Brain microvascular endothelial cell (primary cell): ENCODE measurements at regions not wholly inside any gene's neighbourhood (a gene's known extent, or its start where the extent isn't known, plus 50 kb on each side); places are given as distances from the start of the nearest gene placed in this dataset.

Experiments used
- DNase-seq: peaks from one replicate; pipeline ENCODE4 v3.0.0-alpha.2; 2020
- H3K27ac ChIP-seq: fragments of 250-450 bp; sonication (Bioruptor Pico); 2 replicates; pipeline ENCODE4 v1.5.1; 2020; ENCODE audit warnings: mild to moderate bottlenecking, moderate library complexity
- H3K27me3 ChIP-seq: fragments of 250-450 bp; sonication (Bioruptor Pico); replicated peaks from 2 replicates; pipeline ENCODE4 v1.5.1; 2020; ENCODE audit warnings: mild to moderate bottlenecking
- H3K36me3 ChIP-seq: fragments of 250-450 bp; sonication (Bioruptor Pico); replicated peaks from 2 replicates; pipeline ENCODE4 v1.5.1; 2020; ENCODE audit warnings: mild to moderate bottlenecking
- H3K4me3 ChIP-seq: 2 replicates; pipeline ENCODE4 v1.5.1; 2011; ENCODE audit warnings: low read depth, mild to moderate bottlenecking, control low read depth, low read length, moderate library complexity
- in situ Hi-C: cut with HindIII; loops from 2 replicates; pipeline ENCODE4 v1.10.0; 2017; ENCODE audit warnings: low sequenced_read_pairs, low pct_ligation_motif_present
- TF ChIP-seq, protein P1 (sequence below): IDR thresholded peaks from 2 replicates; pipeline ENCODE4 v1.5.1; 2011; ENCODE audit warnings: low read depth, mild to moderate bottlenecking, moderate library complexity, low read length, control low read depth, inconsistent platforms; ENCODE audit errors: missing control alignments

- DNase-seq = no peak
- TF ChIP-seq, protein P1, sequence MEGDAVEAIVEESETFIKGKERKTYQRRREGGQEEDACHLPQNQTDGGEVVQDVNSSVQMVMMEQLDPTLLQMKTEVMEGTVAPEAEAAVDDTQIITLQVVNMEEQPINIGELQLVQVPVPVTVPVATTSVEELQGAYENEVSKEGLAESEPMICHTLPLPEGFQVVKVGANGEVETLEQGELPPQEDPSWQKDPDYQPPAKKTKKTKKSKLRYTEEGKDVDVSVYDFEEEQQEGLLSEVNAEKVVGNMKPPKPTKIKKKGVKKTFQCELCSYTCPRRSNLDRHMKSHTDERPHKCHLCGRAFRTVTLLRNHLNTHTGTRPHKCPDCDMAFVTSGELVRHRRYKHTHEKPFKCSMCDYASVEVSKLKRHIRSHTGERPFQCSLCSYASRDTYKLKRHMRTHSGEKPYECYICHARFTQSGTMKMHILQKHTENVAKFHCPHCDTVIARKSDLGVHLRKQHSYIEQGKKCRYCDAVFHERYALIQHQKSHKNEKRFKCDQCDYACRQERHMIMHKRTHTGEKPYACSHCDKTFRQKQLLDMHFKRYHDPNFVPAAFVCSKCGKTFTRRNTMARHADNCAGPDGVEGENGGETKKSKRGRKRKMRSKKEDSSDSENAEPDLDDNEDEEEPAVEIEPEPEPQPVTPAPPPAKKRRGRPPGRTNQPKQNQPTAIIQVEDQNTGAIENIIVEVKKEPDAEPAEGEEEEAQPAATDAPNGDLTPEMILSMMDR = no peak
- Histone ChIP-seq H3K27ac (no peak overlapping the region), H3K4me3 (no peak overlapping the region), H3K27me3 (no peaks in the 10 kb centered on the region), H3K36me3 (no peaks in the 10 kb centered on the region)
- in situ Hi-C loops = no loop called here
These were observed 50.4 kb upstream of the F3 start for GRCh38 chr1:94591823-94592570.
